ENCODE measurements at regions not wholly inside any gene's neighbourhood (a gene's known extent, or its start where the extent isn't known, plus 50 kb on each side); places are given as distances from the start of the nearest gene placed in this dataset.
"Not testable (repeated sequence)": the region's sequence is repeated elsewhere in the genome, so short reads cannot be mapped to it uniquely, and the experiment has no call there.

GRCh38 chr7:85791098-85791497, 604.2 kb upstream of the SEMA3D start:
- not testable (repeated sequence) for TF ChIP-seq CTCF (IDR thresholded peaks at IDR 0.05; ENCODE audit: borderline replicate concordance, extremely low read depth, low read length, poor library complexity, severe bottlenecking); EZH2 (IDR thresholded peaks at IDR 0.05; ENCODE audit: borderline replicate concordance, low read depth, low read length, severe bottlenecking)
